GM12892 (cell line): ENCODE measurements at regions not wholly inside any gene's neighbourhood (a gene's known extent, or its start where the extent isn't known, plus 50 kb on each side); places are given as distances from the start of the nearest gene placed in this dataset.

Experiments used
- POLR2A ChIP-seq: IDR thresholded peaks from 2 replicates; pipeline ENCODE4 v1.6.1; 2011; ENCODE audit warnings: low read depth, low read length, control low read depth
- POLR2AphosphoS5 ChIP-seq: IDR thresholded peaks from 2 replicates; pipeline ENCODE4 v1.6.1; 2011; ENCODE audit warnings: low read depth, low read length, control low read depth
- TAF1 ChIP-seq: IDR thresholded peaks from 2 replicates; pipeline ENCODE4 v1.6.1; 2011; ENCODE audit warnings: low read depth, mild to moderate bottlenecking, control low read depth, low read length, borderline replicate concordance

GRCh38 chr12:17802657-17803641, 287.0 kb downstream of the RERGL start:
- no peak for TF ChIP-seq POLR2A
- TF ChIP-seq TAF1, result no peak
- no peak for TF ChIP-seq POLR2AphosphoS5
